ENCODE measurements at regions not wholly inside any gene's neighbourhood (a gene's known extent, or its start where the extent isn't known, plus 50 kb on each side); places are given as distances from the start of the nearest gene placed in this dataset.

GRCh38 chr14:34362641-34363251, 99.3 kb downstream of the SPTSSA start:
- CTCF ChIA-PET: interaction anchor here (2.8 kb wide), 1 partner anchor 40 kb away, joined by 9 read pairs; no protein-coding TSS in a partner anchor
- Histone ChIP-seq H2AFZ (ENCODE audit: low read depth, low read length) (no peak overlapping the region), H3K9ac (replicated peaks; ENCODE audit: extremely low read depth, insufficient read depth, low read length) (no peak overlapping the region), H3K36me3 (ENCODE audit: control insufficient read depth in 2 of 2, extremely low read depth in 1 of 2, insufficient read depth in 2 of 2, low read length in 2 of 2) (no peaks in the 10 kb centered on the region), H3K4me1 (ENCODE audit: control insufficient read depth, extremely low read depth, insufficient read depth, low read length) (no peaks in the 10 kb centered on the region), H3K27ac (ENCODE audit: insufficient read depth, low read depth, low read length) (no peak overlapping the region), H3K79me2 (ENCODE audit: control insufficient read depth, insufficient read depth, low read length) (no peaks in the 10 kb centered on the region), H3K9me3 (replicated peaks; ENCODE audit: control insufficient read depth, insufficient read depth, low read length) (no peaks in the 10 kb centered on the region), H3K27me3 (ENCODE audit: control insufficient read depth in 2 of 2, insufficient read depth in 2 of 2, low read length in 2 of 2) (peaks cover 3 to 7% of the 10 kb centered on the region in 2 experiments), H3K4me2 (ENCODE audit: insufficient read depth, low read length) (no peak overlapping the region), H4K20me1 (replicated peaks; ENCODE audit: control insufficient read depth, extremely low read depth, insufficient read depth, low read length) (no peaks in the 10 kb centered on the region), H3K9me1 (replicated peaks; ENCODE audit: control insufficient read depth, extremely low read depth, insufficient read depth, low read length) (no peaks in the 10 kb centered on the region), H3K4me3 (replicated peaks in 1 of 3; ENCODE audit: insufficient read depth in 1 of 3, low read depth in 1 of 3, low read length in 3 of 3) (no peak overlapping the region)
- BruUV-seq (replicated peaks): no TSS peak
- POLR2A ChIA-PET: no interaction called here
- intact Hi-C loops (cut with micrococcal nuclease): no loop called here
- FAIRE-seq (no peak), DNase-seq (ENCODE audit: low read depth, low spot score) (no peak)
- TF ChIP-seq MYC (IDR thresholded peaks at IDR 0.05; ENCODE audit: low read depth, low read length) (no peak), CTCF (IDR thresholded peaks at IDR 0.05; ENCODE audit: extremely low read depth in 1 of 2, insufficient read depth in 1 of 2, low read depth in 1 of 2, low read length in 2 of 2) (no peak), POLR2AphosphoS5 (IDR thresholded peaks at IDR 0.05; ENCODE audit: insufficient read depth, low read depth, low read length) (no peak), FOS (IDR thresholded peaks at IDR 0.05; ENCODE audit: borderline replicate concordance, insufficient read depth, low read length) (no peak), POLR2A (IDR thresholded peaks at IDR 0.05; ENCODE audit: low read depth, low read length) (no peak), GATA2 (IDR thresholded peaks at IDR 0.05; ENCODE audit: insufficient read depth, insufficient read length, low read depth, low read length) (no peak)
- TF ChIP-seq, protein P1, sequence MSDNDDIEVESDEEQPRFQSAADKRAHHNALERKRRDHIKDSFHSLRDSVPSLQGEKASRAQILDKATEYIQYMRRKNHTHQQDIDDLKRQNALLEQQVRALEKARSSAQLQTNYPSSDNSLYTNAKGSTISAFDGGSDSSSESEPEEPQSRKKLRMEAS (IDR thresholded peaks at IDR 0.05; ENCODE audit: insufficient read depth, insufficient read length): no peak
- dilution Hi-C loops (cut with MboI; ENCODE audit: extremely low pct_ligation_motif_present, low sequenced_read_pairs): no loop called here

All from endothelial cell of umbilical vein (primary cell).